GM19023 (cell line): ENCODE measurements at regions not wholly inside any gene's neighbourhood (a gene's known extent, or its start where the extent isn't known, plus 50 kb on each side); places are given as distances from the start of the nearest gene placed in this dataset.

Experiments used
- ATAC-seq: cut with Tn5 transposase; IDR thresholded peaks from one replicate; pipeline ENCODE4 v1.9.1; 2021; ENCODE audit warnings: mild to moderate bottlenecking, moderate library complexity; ENCODE audit not compliant: unreplicated experiment

GRCh38 chr6:114404339-114404955 lies 61.6 kb upstream of the HS3ST5 start:
- no peak for ATAC-seq

GRCh38 chr6:114403858-114404257 lies 61.0 kb upstream of the HS3ST5 start:
- no peak for ATAC-seq

GRCh38 chr6:114398481-114398880 lies 55.7 kb upstream of the HS3ST5 start:
- ATAC-seq = no peak
